ENCODE measurements at regions not wholly inside any gene's neighbourhood (a gene's known extent, or its start where the extent isn't known, plus 50 kb on each side); places are given as distances from the start of the nearest gene placed in this dataset.

DNA sequence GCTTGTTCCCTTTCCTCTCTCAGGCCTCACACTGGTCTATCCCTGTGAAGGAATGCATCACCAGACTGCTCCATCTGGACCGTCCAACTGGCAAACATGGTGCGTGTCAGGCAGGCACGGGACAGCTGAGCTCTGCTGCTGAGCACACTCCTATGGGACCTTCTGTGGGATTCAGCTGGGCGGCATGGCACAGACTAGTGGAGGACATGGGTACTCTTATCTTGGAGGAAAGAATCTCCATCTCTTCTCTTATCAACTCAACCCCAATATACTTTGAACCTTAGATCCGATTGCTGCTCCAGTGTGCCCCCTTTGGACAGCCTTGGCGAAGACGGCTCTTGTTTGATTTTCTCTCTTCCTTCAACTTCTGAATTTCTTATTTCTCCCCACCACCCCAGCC, 593.6 kb downstream of the ETS1 start:
- TF ChIP-seq, protein P1, sequence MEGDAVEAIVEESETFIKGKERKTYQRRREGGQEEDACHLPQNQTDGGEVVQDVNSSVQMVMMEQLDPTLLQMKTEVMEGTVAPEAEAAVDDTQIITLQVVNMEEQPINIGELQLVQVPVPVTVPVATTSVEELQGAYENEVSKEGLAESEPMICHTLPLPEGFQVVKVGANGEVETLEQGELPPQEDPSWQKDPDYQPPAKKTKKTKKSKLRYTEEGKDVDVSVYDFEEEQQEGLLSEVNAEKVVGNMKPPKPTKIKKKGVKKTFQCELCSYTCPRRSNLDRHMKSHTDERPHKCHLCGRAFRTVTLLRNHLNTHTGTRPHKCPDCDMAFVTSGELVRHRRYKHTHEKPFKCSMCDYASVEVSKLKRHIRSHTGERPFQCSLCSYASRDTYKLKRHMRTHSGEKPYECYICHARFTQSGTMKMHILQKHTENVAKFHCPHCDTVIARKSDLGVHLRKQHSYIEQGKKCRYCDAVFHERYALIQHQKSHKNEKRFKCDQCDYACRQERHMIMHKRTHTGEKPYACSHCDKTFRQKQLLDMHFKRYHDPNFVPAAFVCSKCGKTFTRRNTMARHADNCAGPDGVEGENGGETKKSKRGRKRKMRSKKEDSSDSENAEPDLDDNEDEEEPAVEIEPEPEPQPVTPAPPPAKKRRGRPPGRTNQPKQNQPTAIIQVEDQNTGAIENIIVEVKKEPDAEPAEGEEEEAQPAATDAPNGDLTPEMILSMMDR (IDR thresholded peaks at IDR 0.05) = no peak
- TF ChIP-seq POLR2A (IDR thresholded peaks at IDR 0.05) = no peak

All from body of pancreas (tissue), 4 donors.